ENCODE measurements at regions not wholly inside any gene's neighbourhood (a gene's known extent, or its start where the extent isn't known, plus 50 kb on each side); places are given as distances from the start of the nearest gene placed in this dataset.

GRCh38 chr7:41475801-41476459, 227.0 kb downstream of the INHBA start (continued):
- TF ChIP-seq, protein P1, sequence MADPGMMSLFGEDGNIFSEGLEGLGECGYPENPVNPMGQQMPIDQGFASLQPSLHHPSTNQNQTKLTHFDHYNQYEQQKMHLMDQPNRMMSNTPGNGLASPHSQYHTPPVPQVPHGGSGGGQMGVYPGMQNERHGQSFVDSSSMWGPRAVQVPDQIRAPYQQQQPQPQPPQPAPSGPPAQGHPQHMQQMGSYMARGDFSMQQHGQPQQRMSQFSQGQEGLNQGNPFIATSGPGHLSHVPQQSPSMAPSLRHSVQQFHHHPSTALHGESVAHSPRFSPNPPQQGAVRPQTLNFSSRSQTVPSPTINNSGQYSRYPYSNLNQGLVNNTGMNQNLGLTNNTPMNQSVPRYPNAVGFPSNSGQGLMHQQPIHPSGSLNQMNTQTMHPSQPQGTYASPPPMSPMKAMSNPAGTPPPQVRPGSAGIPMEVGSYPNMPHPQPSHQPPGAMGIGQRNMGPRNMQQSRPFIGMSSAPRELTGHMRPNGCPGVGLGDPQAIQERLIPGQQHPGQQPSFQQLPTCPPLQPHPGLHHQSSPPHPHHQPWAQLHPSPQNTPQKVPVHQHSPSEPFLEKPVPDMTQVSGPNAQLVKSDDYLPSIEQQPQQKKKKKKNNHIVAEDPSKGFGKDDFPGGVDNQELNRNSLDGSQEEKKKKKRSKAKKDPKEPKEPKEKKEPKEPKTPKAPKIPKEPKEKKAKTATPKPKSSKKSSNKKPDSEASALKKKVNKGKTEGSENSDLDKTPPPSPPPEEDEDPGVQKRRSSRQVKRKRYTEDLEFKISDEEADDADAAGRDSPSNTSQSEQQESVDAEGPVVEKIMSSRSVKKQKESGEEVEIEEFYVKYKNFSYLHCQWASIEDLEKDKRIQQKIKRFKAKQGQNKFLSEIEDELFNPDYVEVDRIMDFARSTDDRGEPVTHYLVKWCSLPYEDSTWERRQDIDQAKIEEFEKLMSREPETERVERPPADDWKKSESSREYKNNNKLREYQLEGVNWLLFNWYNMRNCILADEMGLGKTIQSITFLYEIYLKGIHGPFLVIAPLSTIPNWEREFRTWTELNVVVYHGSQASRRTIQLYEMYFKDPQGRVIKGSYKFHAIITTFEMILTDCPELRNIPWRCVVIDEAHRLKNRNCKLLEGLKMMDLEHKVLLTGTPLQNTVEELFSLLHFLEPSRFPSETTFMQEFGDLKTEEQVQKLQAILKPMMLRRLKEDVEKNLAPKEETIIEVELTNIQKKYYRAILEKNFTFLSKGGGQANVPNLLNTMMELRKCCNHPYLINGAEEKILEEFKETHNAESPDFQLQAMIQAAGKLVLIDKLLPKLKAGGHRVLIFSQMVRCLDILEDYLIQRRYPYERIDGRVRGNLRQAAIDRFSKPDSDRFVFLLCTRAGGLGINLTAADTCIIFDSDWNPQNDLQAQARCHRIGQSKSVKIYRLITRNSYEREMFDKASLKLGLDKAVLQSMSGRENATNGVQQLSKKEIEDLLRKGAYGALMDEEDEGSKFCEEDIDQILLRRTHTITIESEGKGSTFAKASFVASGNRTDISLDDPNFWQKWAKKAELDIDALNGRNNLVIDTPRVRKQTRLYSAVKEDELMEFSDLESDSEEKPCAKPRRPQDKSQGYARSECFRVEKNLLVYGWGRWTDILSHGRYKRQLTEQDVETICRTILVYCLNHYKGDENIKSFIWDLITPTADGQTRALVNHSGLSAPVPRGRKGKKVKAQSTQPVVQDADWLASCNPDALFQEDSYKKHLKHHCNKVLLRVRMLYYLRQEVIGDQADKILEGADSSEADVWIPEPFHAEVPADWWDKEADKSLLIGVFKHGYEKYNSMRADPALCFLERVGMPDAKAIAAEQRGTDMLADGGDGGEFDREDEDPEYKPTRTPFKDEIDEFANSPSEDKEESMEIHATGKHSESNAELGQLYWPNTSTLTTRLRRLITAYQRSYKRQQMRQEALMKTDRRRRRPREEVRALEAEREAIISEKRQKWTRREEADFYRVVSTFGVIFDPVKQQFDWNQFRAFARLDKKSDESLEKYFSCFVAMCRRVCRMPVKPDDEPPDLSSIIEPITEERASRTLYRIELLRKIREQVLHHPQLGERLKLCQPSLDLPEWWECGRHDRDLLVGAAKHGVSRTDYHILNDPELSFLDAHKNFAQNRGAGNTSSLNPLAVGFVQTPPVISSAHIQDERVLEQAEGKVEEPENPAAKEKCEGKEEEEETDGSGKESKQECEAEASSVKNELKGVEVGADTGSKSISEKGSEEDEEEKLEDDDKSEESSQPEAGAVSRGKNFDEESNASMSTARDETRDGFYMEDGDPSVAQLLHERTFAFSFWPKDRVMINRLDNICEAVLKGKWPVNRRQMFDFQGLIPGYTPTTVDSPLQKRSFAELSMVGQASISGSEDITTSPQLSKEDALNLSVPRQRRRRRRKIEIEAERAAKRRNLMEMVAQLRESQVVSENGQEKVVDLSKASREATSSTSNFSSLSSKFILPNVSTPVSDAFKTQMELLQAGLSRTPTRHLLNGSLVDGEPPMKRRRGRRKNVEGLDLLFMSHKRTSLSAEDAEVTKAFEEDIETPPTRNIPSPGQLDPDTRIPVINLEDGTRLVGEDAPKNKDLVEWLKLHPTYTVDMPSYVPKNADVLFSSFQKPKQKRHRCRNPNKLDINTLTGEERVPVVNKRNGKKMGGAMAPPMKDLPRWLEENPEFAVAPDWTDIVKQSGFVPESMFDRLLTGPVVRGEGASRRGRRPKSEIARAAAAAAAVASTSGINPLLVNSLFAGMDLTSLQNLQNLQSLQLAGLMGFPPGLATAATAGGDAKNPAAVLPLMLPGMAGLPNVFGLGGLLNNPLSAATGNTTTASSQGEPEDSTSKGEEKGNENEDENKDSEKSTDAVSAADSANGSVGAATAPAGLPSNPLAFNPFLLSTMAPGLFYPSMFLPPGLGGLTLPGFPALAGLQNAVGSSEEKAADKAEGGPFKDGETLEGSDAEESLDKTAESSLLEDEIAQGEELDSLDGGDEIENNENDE (IDR thresholded peaks at IDR 0.05; ENCODE audit: insufficient replicate concordance, low read length): no peak
- TF ChIP-seq YY1 (IDR thresholded peaks at IDR 0.05; ENCODE audit: low read depth, low read length): no peak
- TF ChIP-seq TEAD4 (IDR thresholded peaks at IDR 0.05; ENCODE audit: low read depth, low read length): no peak
- no peak for TF ChIP-seq JUN (IDR thresholded peaks at IDR 0.05; ENCODE audit: low read depth, low read length)
- no peak for TF ChIP-seq CTBP2 (IDR thresholded peaks at IDR 0.05; ENCODE audit: borderline replicate concordance, insufficient read depth, insufficient read length, low read length)
